BJ (cell line): ENCODE measurements at regions not wholly inside any gene's neighbourhood (a gene's known extent, or its start where the extent isn't known, plus 50 kb on each side); places are given as distances from the start of the nearest gene placed in this dataset.

ENCODE experiments used
- CTCF ChIA-PET: fragments of 350-600 bp; formaldehyde crosslinking; extraction: SDS; loops from one replicate; lab custom pipeline; 2021; ENCODE audit warnings: antibody characterized with exemption, inconsistent platforms; lab: Yijun Ruan, JAX
- POLR2A ChIA-PET: fragments of 300-600 bp; sonication (Branson Sonifier 250); formaldehyde crosslinking; extraction: SDS; loops from one replicate; lab custom pipeline; 2021; ENCODE audit warnings: antibody characterized with exemption; lab: Charles Lee
- DNase-seq: peaks from one replicate; pipeline ENCODE4 v3.0.0-alpha.2; 2011; ENCODE audit warnings: low read depth
- H3K27me3 ChIP-seq: 2 replicates; pipeline ENCODE4 v1.6.0; 2011; ENCODE audit warnings: low read length; ENCODE audit not compliant: control insufficient read depth, insufficient read depth
- H3K36me3 ChIP-seq: 2 replicates; pipeline ENCODE4 v1.5.1; 2011; ENCODE audit warnings: low read length; ENCODE audit not compliant: control insufficient read depth, insufficient read depth
- H3K4me3 ChIP-seq: 2 replicates; pipeline ENCODE4 v1.5.1; 2011; ENCODE audit warnings: low read depth, mild to moderate bottlenecking, control low read depth, low read length
- TF ChIP-seq, protein P1 (sequence below): IDR thresholded peaks from 2 replicates; pipeline ENCODE4 v1.5.1; 2011; ENCODE audit warnings: low read depth, mild to moderate bottlenecking, control low read depth, inconsistent platforms, low read length, moderate library complexity; ENCODE audit not compliant: insufficient read depth

GRCh38 chr1:217946511-217946910 lies 315.4 kb downstream of the SPATA17 start:
- CTCF ChIA-PET = no interaction called here
- DNase-seq = no peak
- POLR2A ChIA-PET = no interaction called here

GRCh38 chr1:217948741-217949140 lies 317.6 kb downstream of the SPATA17 start:
- POLR2A ChIA-PET = no interaction called here
- CTCF ChIA-PET = interaction anchor here (1.0 kb wide), 1 partner anchor 16 kb away, joined by 3 read pairs; no protein-coding TSS in a partner anchor
- no peak for DNase-seq

More at GRCh38 chr1:217946511-217946910, 315.4 kb downstream of the SPATA17 start:
- H3K27me3 ChIP-seq = no peaks in the 10 kb centered on the region
- H3K36me3 ChIP-seq = no peaks in the 10 kb centered on the region
- TF ChIP-seq, protein P1, sequence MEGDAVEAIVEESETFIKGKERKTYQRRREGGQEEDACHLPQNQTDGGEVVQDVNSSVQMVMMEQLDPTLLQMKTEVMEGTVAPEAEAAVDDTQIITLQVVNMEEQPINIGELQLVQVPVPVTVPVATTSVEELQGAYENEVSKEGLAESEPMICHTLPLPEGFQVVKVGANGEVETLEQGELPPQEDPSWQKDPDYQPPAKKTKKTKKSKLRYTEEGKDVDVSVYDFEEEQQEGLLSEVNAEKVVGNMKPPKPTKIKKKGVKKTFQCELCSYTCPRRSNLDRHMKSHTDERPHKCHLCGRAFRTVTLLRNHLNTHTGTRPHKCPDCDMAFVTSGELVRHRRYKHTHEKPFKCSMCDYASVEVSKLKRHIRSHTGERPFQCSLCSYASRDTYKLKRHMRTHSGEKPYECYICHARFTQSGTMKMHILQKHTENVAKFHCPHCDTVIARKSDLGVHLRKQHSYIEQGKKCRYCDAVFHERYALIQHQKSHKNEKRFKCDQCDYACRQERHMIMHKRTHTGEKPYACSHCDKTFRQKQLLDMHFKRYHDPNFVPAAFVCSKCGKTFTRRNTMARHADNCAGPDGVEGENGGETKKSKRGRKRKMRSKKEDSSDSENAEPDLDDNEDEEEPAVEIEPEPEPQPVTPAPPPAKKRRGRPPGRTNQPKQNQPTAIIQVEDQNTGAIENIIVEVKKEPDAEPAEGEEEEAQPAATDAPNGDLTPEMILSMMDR = no peak
- no peak overlapping the region for H3K4me3 ChIP-seq

DNA sequence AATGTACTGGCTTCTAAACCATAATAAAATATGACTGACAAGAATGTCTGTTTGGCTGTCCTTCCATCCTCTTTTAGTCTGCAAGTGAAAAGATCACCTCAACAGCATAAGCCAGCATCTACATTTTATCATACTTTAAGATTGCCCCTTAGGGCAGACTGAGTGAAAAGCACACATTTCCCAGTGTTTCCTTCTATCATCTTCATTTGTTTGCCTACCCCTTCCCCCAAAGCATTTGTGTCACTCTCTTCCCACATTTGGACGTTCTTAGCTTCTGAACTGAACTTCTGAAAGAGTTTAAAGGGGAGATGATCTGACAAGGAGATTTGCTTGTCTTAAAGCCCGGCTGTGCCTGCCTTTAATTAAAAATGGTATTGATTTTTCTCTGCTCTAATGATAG lies 322.2 kb downstream of the SPATA17 start:
- TF ChIP-seq, protein P1 = no peak
- ChIA-PET CTCF (no interaction called here), POLR2A (no interaction called here)
- no peaks in the 10 kb centered on the region for H3K27me3 ChIP-seq
- no peaks in the 10 kb centered on the region for H3K36me3 ChIP-seq
- no peak for DNase-seq
- H3K4me3 ChIP-seq = no peak overlapping the region

More at GRCh38 chr1:217948741-217949140, 317.6 kb downstream of the SPATA17 start:
- no peaks in the 10 kb centered on the region for H3K36me3 ChIP-seq
- H3K4me3 ChIP-seq = no peak overlapping the region
- no peaks in the 10 kb centered on the region for H3K27me3 ChIP-seq
- TF ChIP-seq, protein P1 = no peak

- ChIA-PET POLR2A (no interaction called here), CTCF (no interaction called here)
- no peaks in the 10 kb centered on the region for H3K36me3 ChIP-seq
- H3K4me3 ChIP-seq = no peak overlapping the region
- DNase-seq = no peak
- H3K27me3 ChIP-seq = no peaks in the 10 kb centered on the region
- TF ChIP-seq, protein P1 = no peak
Observed at GRCh38 chr1:217953922-217954321, 322.8 kb downstream of the SPATA17 start.

GRCh38 chr1:217955723-217956122 lies 324.6 kb downstream of the SPATA17 start:
- H3K27me3 ChIP-seq = no peaks in the 10 kb centered on the region
- CTCF ChIA-PET = no interaction called here
- DNase-seq = no peak
- TF ChIP-seq, protein P1 = no peak
- POLR2A ChIA-PET = no interaction called here
- no peak overlapping the region for H3K4me3 ChIP-seq
- no peaks in the 10 kb centered on the region for H3K36me3 ChIP-seq
